CD4-positive, alpha-beta T cell treated with Interferon alpha-2 for 1 hour (primary cell): ENCODE measurements at regions not wholly inside any gene's neighbourhood (a gene's known extent, or its start where the extent isn't known, plus 50 kb on each side); places are given as distances from the start of the nearest gene placed in this dataset.

ENCODE experiments used
- DNase-seq, 2 donors: peaks; one replicate each; pipeline ENCODE4 v3.0.0-alpha.2; 2020 to 2022

GRCh38 chr7:109176661-109177060 lies 607.0 kb downstream of the DNAJB9 start:
- no peak for DNase-seq

- no peak for DNase-seq
These were observed 608.7 kb downstream of the DNAJB9 start for GRCh38 chr7:109178342-109178741.

GRCh38 chr7:109179601-109180000 lies 609.9 kb downstream of the DNAJB9 start:
- DNase-seq = no peak

- no peak for DNase-seq
These were observed 621.2 kb downstream of the DNAJB9 start for GRCh38 chr7:109190766-109191398.

- no peak for DNase-seq
These were observed 636.5 kb downstream of the DNAJB9 start for GRCh38 chr7:109206196-109206595.

- no peak for DNase-seq
These were observed 643.4 kb downstream of the DNAJB9 start for GRCh38 chr7:109213081-109213480.

- no peak for DNase-seq
These were observed 645.7 kb downstream of the DNAJB9 start for GRCh38 chr7:109215341-109215740.

GRCh38 chr7:109224100-109224499 lies 654.4 kb downstream of the DNAJB9 start:
- DNase-seq = no peak

GRCh38 chr7:109226699-109227098 lies 657.0 kb downstream of the DNAJB9 start:
- DNase-seq = no peak

GRCh38 chr7:109235316-109235715 lies 665.6 kb downstream of the DNAJB9 start:
- no peak for DNase-seq

- DNase-seq = no peak
These were observed 676.8 kb downstream of the DNAJB9 start for GRCh38 chr7:109246330-109247077.

GRCh38 chr7:109256762-109257560 lies 687.3 kb downstream of the DNAJB9 start:
- DNase-seq = no peak

GRCh38 chr7:109259151-109259550 lies 689.5 kb downstream of the DNAJB9 start:
- DNase-seq = no peak

GRCh38 chr7:109261781-109262180 lies 692.1 kb downstream of the DNAJB9 start:
- no peak for DNase-seq

GRCh38 chr7:109266610-109267009 lies 696.9 kb downstream of the DNAJB9 start:
- no peak for DNase-seq

- DNase-seq = no peak
These were observed 706.7 kb downstream of the DNAJB9 start for GRCh38 chr7:109276348-109276747.

- no peak for DNase-seq
These were observed 713.1 kb downstream of the DNAJB9 start for GRCh38 chr7:109282726-109283125.

- DNase-seq = no peak
These were observed 715.3 kb downstream of the DNAJB9 start for GRCh38 chr7:109284943-109285342.

GRCh38 chr7:109295158-109295557 lies 725.5 kb downstream of the DNAJB9 start:
- DNase-seq = no peak

- no peak for DNase-seq
These were observed 739.1 kb downstream of the DNAJB9 start for GRCh38 chr7:109308816-109309215.

GRCh38 chr7:109309790-109310189 lies 740.1 kb downstream of the DNAJB9 start:
- no peak for DNase-seq

GRCh38 chr7:109318136-109318535 lies 748.5 kb downstream of the DNAJB9 start:
- no peak for DNase-seq

GRCh38 chr7:109322833-109323232 lies 753.2 kb downstream of the DNAJB9 start:
- DNase-seq = no peak

GRCh38 chr7:109331423-109331822 lies 761.7 kb downstream of the DNAJB9 start:
- DNase-seq = no peak
